IPS-18a (cell line): ENCODE measurements at regions not wholly inside any gene's neighbourhood (a gene's known extent, or its start where the extent isn't known, plus 50 kb on each side); places are given as distances from the start of the nearest gene placed in this dataset.

Experiments
- H3K27ac ChIP-seq: one replicate; pipeline ENCODE4 v1.5.1; 2013; ENCODE audit warnings: low read length
- H3K27me3 ChIP-seq: one replicate; pipeline ENCODE4 v1.6.1; 2013; ENCODE audit warnings: mild to moderate bottlenecking, low read length; ENCODE audit not compliant: control insufficient read depth, insufficient read depth
- H3K36me3 ChIP-seq: one replicate; pipeline ENCODE4 v1.6.1; 2013; ENCODE audit warnings: low read depth, low read length; ENCODE audit not compliant: control insufficient read depth
- H3K4me1 ChIP-seq: one replicate; pipeline ENCODE4 v1.6.1; 2013; ENCODE audit warnings: low read depth, low read length; ENCODE audit not compliant: control insufficient read depth
- H3K4me3 ChIP-seq: one replicate; pipeline ENCODE4 v1.5.1; 2013; ENCODE audit warnings: low read length
- H3K9ac ChIP-seq: one replicate; pipeline ENCODE4 v1.6.1; 2013; ENCODE audit warnings: mild to moderate bottlenecking, low read length, moderate library complexity
- H3K9me3 ChIP-seq: one replicate; pipeline ENCODE4 v1.6.1; 2013; ENCODE audit warnings: low read depth, low read length; ENCODE audit not compliant: control insufficient read depth

- Histone ChIP-seq H3K4me1 (peaks cover 3% of the 10 kb centered on the region), H3K27me3 (no peaks in the 10 kb centered on the region), H3K27ac (no peak overlapping the region), H3K9ac (no peak overlapping the region), H3K36me3 (no peaks in the 10 kb centered on the region), H3K9me3 (no peaks in the 10 kb centered on the region), H3K4me3 (no peak overlapping the region)
Observed at GRCh38 chr5:89566340-89566739, 683.4 kb upstream of the MEF2C start.

- Histone ChIP-seq H3K9me3 (no peaks in the 10 kb centered on the region), H3K4me3 (no peak overlapping the region), H3K36me3 (no peaks in the 10 kb centered on the region), H3K27me3 (no peaks in the 10 kb centered on the region), H3K27ac (no peak overlapping the region), H3K9ac (no peak overlapping the region), H3K4me1 (no peaks in the 10 kb centered on the region)
Observed at GRCh38 chr5:89560696-89561095, 677.7 kb upstream of the MEF2C start.

- Histone ChIP-seq H3K27ac (no peak overlapping the region), H3K9ac (no peak overlapping the region), H3K27me3 (no peaks in the 10 kb centered on the region), H3K9me3 (no peaks in the 10 kb centered on the region), H3K4me3 (no peak overlapping the region), H3K36me3 (no peaks in the 10 kb centered on the region), H3K4me1 (no peaks in the 10 kb centered on the region)
Observed at GRCh38 chr5:89556215-89556913, 673.4 kb upstream of the MEF2C start.

- Histone ChIP-seq H3K27ac (peak overlapping the region; percentile 74), H3K36me3 (no peaks in the 10 kb centered on the region), H3K27me3 (no peaks in the 10 kb centered on the region), H3K9ac (no peak overlapping the region), H3K4me3 (no peak overlapping the region), H3K4me1 (peaks cover 18% of the 10 kb centered on the region), H3K9me3 (no peaks in the 10 kb centered on the region)
Observed at GRCh38 chr5:89546657-89547056, 663.7 kb upstream of the MEF2C start.

GRCh38 chr5:89545626-89546025 lies 662.6 kb upstream of the MEF2C start:
- Histone ChIP-seq H3K4me3 (no peak overlapping the region), H3K36me3 (no peaks in the 10 kb centered on the region), H3K27ac (peak overlapping the region; percentile 74), H3K9ac (no peak overlapping the region), H3K4me1 (peaks cover 18% of the 10 kb centered on the region), H3K9me3 (no peaks in the 10 kb centered on the region), H3K27me3 (no peaks in the 10 kb centered on the region)

GRCh38 chr5:89545076-89545475 lies 662.1 kb upstream of the MEF2C start:
- H3K4me3 ChIP-seq, result no peak overlapping the region
- H3K36me3 ChIP-seq, result no peaks in the 10 kb centered on the region
- H3K4me1 ChIP-seq, result peaks cover 18% of the 10 kb centered on the region
- H3K9ac ChIP-seq, result no peak overlapping the region
- H3K27me3 ChIP-seq, result no peaks in the 10 kb centered on the region
- no peak overlapping the region for H3K27ac ChIP-seq
- H3K9me3 ChIP-seq, result no peaks in the 10 kb centered on the region

GRCh38 chr5:89542736-89543135 lies 659.8 kb upstream of the MEF2C start:
- Histone ChIP-seq H3K36me3 (no peaks in the 10 kb centered on the region), H3K27ac (no peak overlapping the region), H3K9ac (no peak overlapping the region), H3K4me1 (peaks cover 18% of the 10 kb centered on the region), H3K27me3 (no peaks in the 10 kb centered on the region), H3K9me3 (no peaks in the 10 kb centered on the region), H3K4me3 (no peak overlapping the region)

- no peaks in the 10 kb centered on the region for H3K27me3 ChIP-seq
- no peak overlapping the region for H3K9ac ChIP-seq
- H3K9me3 ChIP-seq, result no peaks in the 10 kb centered on the region
- no peaks in the 10 kb centered on the region for H3K36me3 ChIP-seq
- H3K27ac ChIP-seq, result no peak overlapping the region
- H3K4me1 ChIP-seq, result no peaks in the 10 kb centered on the region
- no peak overlapping the region for H3K4me3 ChIP-seq
Observed at GRCh38 chr5:89537800-89538199, 654.8 kb upstream of the MEF2C start.

- H3K9ac ChIP-seq, result no peak overlapping the region
- H3K4me1 ChIP-seq, result no peaks in the 10 kb centered on the region
- no peaks in the 10 kb centered on the region for H3K9me3 ChIP-seq
- no peaks in the 10 kb centered on the region for H3K36me3 ChIP-seq
- no peak overlapping the region for H3K4me3 ChIP-seq
- no peak overlapping the region for H3K27ac ChIP-seq
- H3K27me3 ChIP-seq, result no peaks in the 10 kb centered on the region
Observed at GRCh38 chr5:89536020-89536419, 653.0 kb upstream of the MEF2C start.

GRCh38 chr5:89535411-89535810 lies 652.4 kb upstream of the MEF2C start:
- Histone ChIP-seq H3K27me3 (no peaks in the 10 kb centered on the region), H3K36me3 (no peaks in the 10 kb centered on the region), H3K9ac (no peak overlapping the region), H3K9me3 (no peaks in the 10 kb centered on the region), H3K27ac (no peak overlapping the region), H3K4me3 (no peak overlapping the region), H3K4me1 (no peaks in the 10 kb centered on the region)

GRCh38 chr5:89534331-89534730 lies 651.3 kb upstream of the MEF2C start:
- Histone ChIP-seq H3K36me3 (no peaks in the 10 kb centered on the region), H3K27ac (no peak overlapping the region), H3K9ac (no peak overlapping the region), H3K4me3 (no peak overlapping the region), H3K27me3 (no peaks in the 10 kb centered on the region), H3K9me3 (no peaks in the 10 kb centered on the region), H3K4me1 (no peaks in the 10 kb centered on the region)

GRCh38 chr5:89524785-89525184 lies 641.8 kb upstream of the MEF2C start:
- no peaks in the 10 kb centered on the region for H3K36me3 ChIP-seq
- no peak overlapping the region for H3K27ac ChIP-seq
- no peaks in the 10 kb centered on the region for H3K4me1 ChIP-seq
- H3K27me3 ChIP-seq, result no peaks in the 10 kb centered on the region
- H3K9ac ChIP-seq, result no peak overlapping the region
- H3K4me3 ChIP-seq, result no peak overlapping the region
- no peaks in the 10 kb centered on the region for H3K9me3 ChIP-seq
